Thyroid gland (tissue), 4 donors: ENCODE measurements at regions not wholly inside any gene's neighbourhood (a gene's known extent, or its start where the extent isn't known, plus 50 kb on each side); places are given as distances from the start of the nearest gene placed in this dataset.

Experiments used
- DNase-seq, 2 donors: peaks; one replicate each; pipeline ENCODE4 v3.0.0-alpha.2; 2019
- H3K27ac ChIP-seq, 3 donors: fragments of 200-600 bp; sonication (generic); 1 replicate in 2 of 3; 2 replicates in 1 of 3; pipeline ENCODE4 v1.5.1; 2016 to 2019; ENCODE audit warnings: mild to moderate bottlenecking in 1 of 3, moderate library complexity in 1 of 3
- H3K27me3 ChIP-seq: fragments of 200-600 bp; sonication (generic); one replicate; pipeline ENCODE4 v1.5.1; 2019
- H3K36me3 ChIP-seq, 2 donors: fragments of 200-600 bp; sonication (generic); one replicate each; pipeline ENCODE4 v1.5.1; 2016 to 2019
- H3K4me1 ChIP-seq, 2 donors: fragments of 200-600 bp; sonication (generic); one replicate each; pipeline ENCODE4 v1.5.1; 2017 to 2019
- H3K4me3 ChIP-seq, 3 donors: fragments of 200-600 bp; sonication (generic); replicated peaks in 1 of 3; 1 replicate in 2 of 3; 2 replicates in 1 of 3; pipeline ENCODE4 v1.5.1; 2016; ENCODE audit warnings: mild to moderate bottlenecking in 1 of 3
- H3K9me3 ChIP-seq: fragments of 200-600 bp; sonication (generic); one replicate; pipeline ENCODE4 v1.5.1; 2017
- POLR2A ChIP-seq, 2 donors: fragments of 450-650 bp; IDR thresholded peaks; one replicate each; pipeline ENCODE4 v1.6.1; 2017; ENCODE audit warnings: antibody characterized with exemption in 2 of 2, mild to moderate bottlenecking in 2 of 2, moderate library complexity in 1 of 2
- WGBS, 2 donors: methylation state at CpG; one replicate each; pipeline ENCODE4 v1.1.5; 2017; 5-methylcytosine and 5-hydroxymethylcytosine counted together
- intact Hi-C: fragments of 100-400 bp; cut with DNase I; formaldehyde crosslinking; loops from one replicate; pipeline ENCODE4 v1.15.1; 2023
- TF ChIP-seq, protein P1 (sequence below), 6 experiments: fragments of 200-600 bp in 3 of 6; fragments of 450-650 bp in 3 of 6; sonication (generic) in 3 of 6; IDR thresholded peaks; one replicate each; pipeline ENCODE4 v1.5.1; 2016 to 2019; ENCODE audit warnings: antibody characterized with exemption in 6 of 6, mild to moderate bottlenecking in 2 of 6, inconsistent platforms in 1 of 6, moderate library complexity in 1 of 6

DNA sequence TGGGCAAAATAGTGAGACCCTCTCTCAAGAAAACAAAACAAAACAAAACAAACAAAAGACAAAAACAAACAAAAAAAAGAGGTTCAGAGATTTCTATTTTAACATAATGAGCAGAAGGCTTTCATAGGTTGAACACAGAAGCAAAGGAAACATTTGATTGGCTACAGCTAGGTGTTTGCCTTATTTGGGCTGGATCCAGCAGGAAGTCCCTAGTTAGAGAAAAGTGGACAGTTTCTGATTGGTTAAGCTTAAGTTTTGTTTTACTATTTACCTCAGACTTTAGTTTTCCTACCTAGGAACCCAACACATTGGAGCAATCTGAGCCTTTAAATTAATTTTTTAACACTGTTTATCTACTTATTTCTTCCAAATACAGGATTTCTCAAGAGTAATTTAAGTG is 566.5 kb upstream of the PCDH15 start:
- Histone ChIP-seq H3K4me1 (no peaks in the 10 kb centered on the region), H3K27ac (no peak overlapping the region), H3K9me3 (no peaks in the 10 kb centered on the region), H3K36me3 (no peaks in the 10 kb centered on the region), H3K27me3 (no peaks in the 10 kb centered on the region), H3K4me3 (no peak overlapping the region)
- DNase-seq = no peak
- intact Hi-C loops = no loop called here
- no peak for TF ChIP-seq POLR2A (IDR thresholded peaks at IDR 0.05)
- TF ChIP-seq, protein P1, sequence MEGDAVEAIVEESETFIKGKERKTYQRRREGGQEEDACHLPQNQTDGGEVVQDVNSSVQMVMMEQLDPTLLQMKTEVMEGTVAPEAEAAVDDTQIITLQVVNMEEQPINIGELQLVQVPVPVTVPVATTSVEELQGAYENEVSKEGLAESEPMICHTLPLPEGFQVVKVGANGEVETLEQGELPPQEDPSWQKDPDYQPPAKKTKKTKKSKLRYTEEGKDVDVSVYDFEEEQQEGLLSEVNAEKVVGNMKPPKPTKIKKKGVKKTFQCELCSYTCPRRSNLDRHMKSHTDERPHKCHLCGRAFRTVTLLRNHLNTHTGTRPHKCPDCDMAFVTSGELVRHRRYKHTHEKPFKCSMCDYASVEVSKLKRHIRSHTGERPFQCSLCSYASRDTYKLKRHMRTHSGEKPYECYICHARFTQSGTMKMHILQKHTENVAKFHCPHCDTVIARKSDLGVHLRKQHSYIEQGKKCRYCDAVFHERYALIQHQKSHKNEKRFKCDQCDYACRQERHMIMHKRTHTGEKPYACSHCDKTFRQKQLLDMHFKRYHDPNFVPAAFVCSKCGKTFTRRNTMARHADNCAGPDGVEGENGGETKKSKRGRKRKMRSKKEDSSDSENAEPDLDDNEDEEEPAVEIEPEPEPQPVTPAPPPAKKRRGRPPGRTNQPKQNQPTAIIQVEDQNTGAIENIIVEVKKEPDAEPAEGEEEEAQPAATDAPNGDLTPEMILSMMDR (IDR thresholded peaks at IDR 0.05) = no peak

DNA sequence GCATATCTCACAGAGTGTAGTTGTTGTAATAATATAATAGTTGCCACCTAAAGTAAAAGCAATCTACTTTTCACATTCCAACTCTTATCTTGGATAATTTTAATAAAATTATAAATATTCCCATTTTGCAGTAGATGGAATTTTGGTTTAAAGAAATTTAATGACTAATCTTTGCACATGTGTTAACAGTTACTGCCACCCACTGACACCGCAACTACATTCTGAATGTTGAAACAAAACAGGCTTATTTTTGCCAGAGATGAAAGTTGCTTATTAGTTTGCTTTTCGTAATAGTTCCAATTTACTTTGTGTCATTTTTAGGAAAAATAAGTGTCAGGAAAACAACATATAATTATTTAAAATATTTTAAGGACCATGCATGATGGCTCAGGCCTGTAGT is 557.5 kb upstream of the PCDH15 start:
- no peak for DNase-seq
- no peaks in the 10 kb centered on the region for H3K4me1 ChIP-seq
- H3K36me3 ChIP-seq = no peaks in the 10 kb centered on the region
- TF ChIP-seq, protein P1 (IDR thresholded peaks at IDR 0.05) = no peak
- TF ChIP-seq POLR2A (IDR thresholded peaks at IDR 0.05) = no peak
- H3K9me3 ChIP-seq = no peaks in the 10 kb centered on the region
- no peak overlapping the region for H3K4me3 ChIP-seq
- H3K27ac ChIP-seq = no peak overlapping the region
- H3K27me3 ChIP-seq = no peaks in the 10 kb centered on the region
- WGBS, 2 donors = 79 to 92% methylated on average over 2 of the region's 2 CpGs
- intact Hi-C loops = no loop called here

DNA sequence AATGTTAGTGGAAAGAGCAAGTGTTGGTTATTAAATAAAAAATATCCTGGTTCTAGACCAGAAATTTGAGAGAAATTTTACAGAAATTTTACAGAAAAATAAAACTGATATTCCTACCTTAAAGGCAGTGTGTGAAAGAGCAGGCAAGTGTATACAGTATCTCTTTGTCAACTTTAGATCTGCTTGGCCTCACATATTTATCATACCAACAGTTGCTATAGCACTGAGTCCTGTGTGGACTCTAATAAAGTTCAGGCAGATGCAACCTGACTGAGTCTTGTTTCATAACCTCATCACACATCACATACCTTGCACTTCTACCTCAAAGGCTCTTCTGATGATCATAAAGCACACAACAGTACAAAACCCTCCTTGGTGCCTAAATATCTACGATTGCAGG is 552.4 kb upstream of the PCDH15 start:
- Histone ChIP-seq H3K27ac (no peak overlapping the region), H3K36me3 (no peaks in the 10 kb centered on the region), H3K27me3 (no peaks in the 10 kb centered on the region), H3K4me3 (no peak overlapping the region), H3K9me3 (no peaks in the 10 kb centered on the region), H3K4me1 (no peaks in the 10 kb centered on the region)
- intact Hi-C loops = no loop called here
- 88% methylated on average over 1 of the region's 1 CpG for WGBS, 2 donors
- no peak for DNase-seq
- no peak for TF ChIP-seq POLR2A (IDR thresholded peaks at IDR 0.05)
- TF ChIP-seq, protein P1 (IDR thresholded peaks at IDR 0.05) = no peak

DNA sequence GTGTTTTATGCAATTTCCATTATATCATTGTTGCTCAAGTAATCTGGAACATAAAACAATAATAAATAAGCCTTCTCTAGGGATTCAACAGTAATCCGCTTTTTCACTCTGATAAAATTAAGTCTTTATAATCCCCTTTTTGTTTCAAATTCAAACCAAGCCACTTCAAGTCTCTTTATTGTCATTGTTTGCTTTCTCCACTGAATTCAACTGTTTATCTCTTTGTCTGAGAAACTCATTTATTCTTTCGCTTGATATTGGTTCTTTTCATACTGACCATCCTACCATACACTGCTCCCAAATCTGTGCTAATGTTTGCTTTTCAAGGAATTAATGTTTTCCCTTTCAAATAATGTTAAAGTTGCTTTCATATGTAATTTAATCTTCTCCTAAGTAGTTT is 550.4 kb upstream of the PCDH15 start:
- no peaks in the 10 kb centered on the region for H3K36me3 ChIP-seq
- 68 to 90% methylated on average over 2 of the region's 2 CpGs for WGBS, 2 donors
- intact Hi-C loops = no loop called here
- H3K4me1 ChIP-seq = no peaks in the 10 kb centered on the region
- TF ChIP-seq, protein P1 (IDR thresholded peaks at IDR 0.05) = no peak
- no peak for TF ChIP-seq POLR2A (IDR thresholded peaks at IDR 0.05)
- no peak for DNase-seq
- no peaks in the 10 kb centered on the region for H3K27me3 ChIP-seq
- H3K27ac ChIP-seq = no peak overlapping the region
- H3K9me3 ChIP-seq = no peaks in the 10 kb centered on the region
- no peak overlapping the region for H3K4me3 ChIP-seq

DNA sequence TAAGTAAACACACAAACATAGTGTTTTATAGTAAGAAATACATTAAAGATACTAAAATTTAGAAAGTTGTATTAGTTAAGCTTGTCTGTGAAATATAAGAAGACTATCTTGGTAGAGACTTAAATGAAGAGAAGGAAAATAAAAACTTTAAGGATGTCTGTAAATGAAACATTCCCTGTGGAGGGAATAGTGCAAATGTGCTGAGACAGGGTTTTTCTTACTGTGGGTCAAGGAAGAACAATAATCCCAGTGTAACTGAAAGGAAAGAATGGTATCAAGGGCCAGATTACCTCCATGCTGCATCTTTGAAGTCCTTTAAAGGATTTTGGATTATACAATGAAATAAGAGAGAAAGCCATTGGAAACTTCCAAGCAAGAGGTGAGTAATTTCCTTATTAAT is 547.5 kb upstream of the PCDH15 start:
- DNase-seq = no peak
- Histone ChIP-seq H3K27ac (no peak overlapping the region), H3K9me3 (no peaks in the 10 kb centered on the region), H3K36me3 (no peaks in the 10 kb centered on the region), H3K4me1 (no peaks in the 10 kb centered on the region), H3K4me3 (no peak overlapping the region), H3K27me3 (no peaks in the 10 kb centered on the region)
- TF ChIP-seq POLR2A (IDR thresholded peaks at IDR 0.05) = no peak
- TF ChIP-seq, protein P1 (IDR thresholded peaks at IDR 0.05) = no peak
- intact Hi-C loops = no loop called here
